IMR-90 (cell line): ENCODE measurements at regions not wholly inside any gene's neighbourhood (a gene's known extent, or its start where the extent isn't known, plus 50 kb on each side); places are given as distances from the start of the nearest gene placed in this dataset.

Source experiments
- ATAC-seq: fragments of 200-7000 bp; cut with Tn5 transposase; 2 replicates; pipeline ENCODE4 v1.9.1; 2020; ENCODE audit warnings: low read depth, mild to moderate bottlenecking, moderate library complexity
- BruUV-seq: library from RNA; stranded (reverse); fragments of 400-500 nt; replicated peaks from 2 replicates; lab custom pipeline; 2021; lab: Mats Ljungman, UMichigan
- CTCF ChIA-PET: fragments of 300-600 bp; formaldehyde crosslinking; extraction: SDS; loops from one replicate; lab custom pipeline; 2021; ENCODE audit warnings: antibody characterized with exemption; lab: Yijun Ruan, JAX
- POLR2A ChIA-PET: fragments of 300-600 bp; sonication (Branson Sonifier 250); formaldehyde crosslinking; loops from one replicate; lab custom pipeline; 2022; ENCODE audit warnings: antibody characterized with exemption; ENCODE audit not compliant: unreplicated experiment; lab: Charles Lee
- DNase-seq: peaks from one replicate; pipeline ENCODE4 v3.0.0; 2013
- H2AFZ ChIP-seq: replicated peaks from 2 replicates; pipeline ENCODE3; 2013; ENCODE audit warnings: low read length, mild to moderate bottlenecking; ENCODE audit not compliant: poor library complexity
- H2AK5ac ChIP-seq: 2 replicates; pipeline ENCODE4 v1.6.1; 2013; ENCODE audit warnings: low read depth, low read length, inconsistent platforms
- H2AK9ac ChIP-seq: replicated peaks from 2 replicates; pipeline ENCODE3; 2013; ENCODE audit warnings: mild to moderate bottlenecking, low read depth, low read length, moderate library complexity; ENCODE audit not compliant: poor library complexity
- H2BK120ac ChIP-seq: 2 replicates; pipeline ENCODE4 v1.6.1; 2013; ENCODE audit warnings: low read depth, low read length, inconsistent platforms
- H2BK15ac ChIP-seq: 3 replicates; pipeline ENCODE4 v1.6.1; 2013; ENCODE audit warnings: low read depth, low read length, inconsistent platforms
- H2BK20ac ChIP-seq: 2 replicates; pipeline ENCODE4 v1.6.1; 2013; ENCODE audit warnings: low read depth, mild to moderate bottlenecking, inconsistent platforms, low read length, moderate library complexity
- H2BK5ac ChIP-seq: 2 replicates; pipeline ENCODE4 v1.6.1; 2013; ENCODE audit warnings: mild to moderate bottlenecking, low read depth, low read length, inconsistent platforms; ENCODE audit not compliant: poor library complexity, severe bottlenecking
- H3K14ac ChIP-seq: replicated peaks from 2 replicates; pipeline ENCODE4 v1.6.1; 2013; ENCODE audit warnings: low read depth, low read length, inconsistent platforms
- H3K18ac ChIP-seq: 2 replicates; pipeline ENCODE4 v1.6.1; 2013; ENCODE audit warnings: low read depth, low read length, control low read depth
- H3K23ac ChIP-seq: 2 replicates; pipeline ENCODE4 v1.6.1; 2013; ENCODE audit warnings: low read depth, low read length, inconsistent platforms
- H3K27ac ChIP-seq: 2 replicates; pipeline ENCODE4 v1.5.1; 2013; ENCODE audit warnings: mild to moderate bottlenecking, control low read depth, low read length; ENCODE audit not compliant: insufficient read depth
- H3K27me3 ChIP-seq: 2 replicates; pipeline ENCODE4 v1.6.1; 2013; ENCODE audit warnings: low read length; ENCODE audit not compliant: control insufficient read depth, insufficient read depth
- H3K36me3 ChIP-seq: 2 replicates; pipeline ENCODE4 v1.6.1; 2013; ENCODE audit warnings: low read length, mixed read lengths; ENCODE audit not compliant: control insufficient read depth, insufficient read depth
- H3K4ac ChIP-seq: 2 replicates; pipeline ENCODE4 v1.6.1; 2013; ENCODE audit warnings: low read depth, low read length, inconsistent platforms
- H3K4me1 ChIP-seq: 2 replicates; pipeline ENCODE4 v1.6.1; 2013; ENCODE audit warnings: low read length, mixed read lengths; ENCODE audit not compliant: control insufficient read depth, insufficient read depth
- H3K4me2 ChIP-seq: 2 replicates; pipeline ENCODE4 v1.6.1; 2013; ENCODE audit warnings: low read depth, mild to moderate bottlenecking, control low read depth, low read length, moderate library complexity
- H3K4me3 ChIP-seq: 2 replicates; pipeline ENCODE4 v1.5.1; 2013; ENCODE audit warnings: low read depth, mild to moderate bottlenecking, control low read depth, low read length, moderate library complexity; ENCODE audit not compliant: insufficient read depth
- H3K56ac ChIP-seq: 2 replicates; pipeline ENCODE4 v1.6.1; 2013; ENCODE audit warnings: low read length, inconsistent platforms; ENCODE audit not compliant: insufficient read depth; ENCODE audit errors: extremely low read depth
- H3K79me1 ChIP-seq, 2 experiments: 2 replicates each; pipeline ENCODE4 v1.6.1; 2013; ENCODE audit warnings: low read length in 2 of 2, inconsistent platforms in 1 of 2, low read depth in 1 of 2
- H3K9ac ChIP-seq: 2 replicates; pipeline ENCODE4 v1.6.1; 2013; ENCODE audit warnings: low read depth, low read length, control low read depth
- H3K9me1 ChIP-seq: 2 replicates; pipeline ENCODE4 v1.6.1; 2013; ENCODE audit warnings: low read length, inconsistent platforms; ENCODE audit not compliant: insufficient read depth
- H3K9me3 ChIP-seq: 2 replicates; pipeline ENCODE4 v1.6.1; 2013; ENCODE audit warnings: low read length; ENCODE audit not compliant: control insufficient read depth, insufficient read depth
- H4K20me1 ChIP-seq: 2 replicates; pipeline ENCODE4 v1.6.1; 2013; ENCODE audit warnings: low read length, inconsistent platforms; ENCODE audit not compliant: insufficient read depth
- H4K5ac ChIP-seq: 2 replicates; pipeline ENCODE4 v1.6.1; 2013; ENCODE audit warnings: mild to moderate bottlenecking, low read depth, low read length, control low read depth
- H4K8ac ChIP-seq, 2 experiments: 2 replicates each; pipeline ENCODE4 v1.6.1; 2013; ENCODE audit warnings: low read depth in 2 of 2, low read length in 2 of 2, control low read depth in 1 of 2, inconsistent platforms in 1 of 2
- H4K91ac ChIP-seq: 2 replicates; pipeline ENCODE4 v1.6.1; 2013; ENCODE audit warnings: low read depth, low read length, inconsistent platforms; ENCODE audit not compliant: insufficient read depth
- MAFK ChIP-seq: IDR thresholded peaks from 2 replicates; pipeline ENCODE4 v1.6.1; 2012; ENCODE audit warnings: low read depth, low read length, improper control_type of control experiment
- MXI1 ChIP-seq: IDR thresholded peaks from 2 replicates; pipeline ENCODE4 v1.6.1; 2012; ENCODE audit warnings: low read depth, mild to moderate bottlenecking, low read length, moderate library complexity, borderline replicate concordance
- POLR2A ChIP-seq: IDR thresholded peaks from 2 replicates; pipeline ENCODE4 v1.6.1; 2012; ENCODE audit warnings: mild to moderate bottlenecking, low read depth, low read length
- RCOR1 ChIP-seq: IDR thresholded peaks from 2 replicates; pipeline ENCODE4 v1.6.1; 2012; ENCODE audit warnings: mild to moderate bottlenecking, low read length, improper control_type of control experiment; ENCODE audit not compliant: insufficient replicate concordance
- RFX5 ChIP-seq: IDR thresholded peaks from 2 replicates; pipeline ENCODE4 v1.8.0; 2012; ENCODE audit warnings: low read depth, mild to moderate bottlenecking, low read length, moderate library complexity
- SMC3 ChIP-seq: fragments of 150-350 bp; IDR thresholded peaks from 2 replicates; pipeline ENCODE4 v1.6.1; 2016; ENCODE audit warnings: low read depth, mild to moderate bottlenecking, antibody characterized with exemption, low read length, moderate library complexity
- WGBS, 2 experiments: methylation state at CpG; one replicate each; pipeline versions ENCODE4 v1.1.5 to v1.1.7; 2013; ENCODE audit warnings: missing lambda C conversion rate in 2 of 2; ENCODE audit not compliant: insufficient read length in 1 of 2; ENCODE audit errors: extremely low coverage in 2 of 2; 5-methylcytosine and 5-hydroxymethylcytosine counted together
- dilution Hi-C: fragments of 300-500 bp; cut with HindIII; formaldehyde crosslinking; loops from one replicate; pipeline ENCODE4 v1.14.3; 2018; ENCODE audit warnings: low sequenced_read_pairs; ENCODE audit not compliant: unreplicated experiment
- in situ Hi-C: fragments of 300-500 bp; cut with MboI; formaldehyde crosslinking; loops from 3 replicates; pipeline ENCODE4 v1.14.3; 2019; ENCODE audit warnings: low sequenced_read_pairs, inconsistent platforms, mixed read lengths
- intact Hi-C: fragments of 100-400 bp; cut with micrococcal nuclease; formaldehyde crosslinking; loops from 2 replicates; pipeline ENCODE4 v1.10.0; 2022

DNA sequence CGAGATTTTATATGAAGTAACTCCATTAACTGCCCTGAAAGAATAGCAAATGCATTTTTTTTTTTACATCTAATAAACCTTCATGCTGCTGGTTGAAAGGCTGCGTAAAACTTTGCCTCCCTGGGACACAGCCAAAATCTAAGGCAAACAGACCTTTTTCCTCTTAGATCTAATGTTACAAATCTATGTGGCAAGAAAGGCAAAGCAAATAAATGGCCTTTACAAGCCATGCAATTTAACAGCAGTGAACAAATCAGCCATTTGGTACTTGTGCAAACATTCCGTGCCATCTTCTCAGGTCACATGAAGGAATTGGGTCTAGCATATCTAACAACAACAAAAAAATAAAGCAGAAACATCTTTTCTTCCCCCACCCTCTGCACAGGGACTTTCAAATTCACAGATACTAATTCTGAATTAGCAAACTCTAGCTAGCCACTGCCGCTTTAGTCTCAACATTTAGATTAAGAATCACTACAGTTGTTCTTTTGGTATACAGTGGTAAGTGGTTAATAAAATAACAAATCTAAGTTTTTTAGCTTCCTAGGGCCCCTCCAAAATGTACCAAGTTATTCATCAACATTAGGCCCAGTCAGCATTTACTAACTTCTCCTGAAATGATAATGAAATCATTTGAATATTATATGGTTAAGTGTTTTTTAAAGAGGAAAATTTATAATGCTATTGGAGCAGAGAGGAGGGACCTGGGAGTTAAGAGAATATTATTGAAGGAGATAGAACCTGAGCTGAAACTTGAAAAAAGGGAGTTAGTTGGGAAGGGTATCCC, 593.8 kb downstream of the SMARCA1 start:
- no CpG with 5 or more reads among the region's 4 CpGs for WGBS, 2 experiments
- Histone ChIP-seq H4K8ac (no peak overlapping the region), H2BK5ac (no peak overlapping the region), H4K20me1 (no peaks in the 10 kb centered on the region), H2BK20ac (no peak overlapping the region), H3K4ac (no peak overlapping the region), H3K9me1 (no peaks in the 10 kb centered on the region), H2AFZ (no peak overlapping the region), H3K14ac (no peak overlapping the region), H3K4me1 (no peaks in the 10 kb centered on the region), H3K9me3 (no peaks in the 10 kb centered on the region), H2AK9ac (no peak overlapping the region), H3K56ac (no peak overlapping the region), H2BK120ac (no peak overlapping the region), H3K4me3 (no peak overlapping the region), H3K18ac (no peak overlapping the region), H2BK15ac (no peak overlapping the region), H3K23ac (no peak overlapping the region), H4K5ac (no peak overlapping the region), H3K4me2 (no peak overlapping the region), H3K27me3 (no peaks in the 10 kb centered on the region), H3K36me3 (no peaks in the 10 kb centered on the region), H3K27ac (no peak overlapping the region), H3K79me1 (no peaks in the 10 kb centered on the region), H4K91ac (no peak overlapping the region), H3K9ac (no peak overlapping the region), H2AK5ac (no peak overlapping the region)
- ChIA-PET CTCF (interaction anchor here (0.7 kb wide), 1 partner anchor 31 kb away, joined by 3 read pairs; no protein-coding TSS in a partner anchor), POLR2A (no interaction called here)
- no peak for ATAC-seq
- BruUV-seq, result no TSS peak
- TF ChIP-seq SMC3 (no peak), RFX5 (no peak), RCOR1 (no peak), MXI1 (no peak), POLR2A (no peak), MAFK (peak; percentile 40)
- DNase-seq, result no peak
- dilution Hi-C loops, result no loop called here
- in situ Hi-C loops, result no loop called here
- intact Hi-C loops, result no loop called here
